A673 (cell line): ENCODE measurements at regions not wholly inside any gene's neighbourhood (a gene's known extent, or its start where the extent isn't known, plus 50 kb on each side); places are given as distances from the start of the nearest gene placed in this dataset.

ENCODE experiments used
- CTCF ChIP-seq: fragments of 300-800, 200-600 bp; sonication (generic); conservative IDR thresholded peaks from 2 replicates; pipeline ENCODE4 v1.5.1; 2017; ENCODE audit warnings: low read depth, mild to moderate bottlenecking, antibody characterized with exemption, low read length, moderate library complexity, mixed read lengths
- EZH2 ChIP-seq: fragments of 200-600 bp; sonication (generic); IDR thresholded peaks from 2 replicates; pipeline ENCODE4 v1.6.1; 2017; ENCODE audit warnings: borderline replicate concordance, low read depth, mild to moderate bottlenecking, mixed read lengths, antibody characterized with exemption, low read length; ENCODE audit not compliant: poor library complexity, severe bottlenecking

GRCh38 chr1:214208460-214208859, 72.5 kb upstream of the SMYD2 start:
- no peak for TF ChIP-seq CTCF
- TF ChIP-seq EZH2, result no peak
